ENCODE measurements at regions not wholly inside any gene's neighbourhood (a gene's known extent, or its start where the extent isn't known, plus 50 kb on each side); places are given as distances from the start of the nearest gene placed in this dataset.

DNA sequence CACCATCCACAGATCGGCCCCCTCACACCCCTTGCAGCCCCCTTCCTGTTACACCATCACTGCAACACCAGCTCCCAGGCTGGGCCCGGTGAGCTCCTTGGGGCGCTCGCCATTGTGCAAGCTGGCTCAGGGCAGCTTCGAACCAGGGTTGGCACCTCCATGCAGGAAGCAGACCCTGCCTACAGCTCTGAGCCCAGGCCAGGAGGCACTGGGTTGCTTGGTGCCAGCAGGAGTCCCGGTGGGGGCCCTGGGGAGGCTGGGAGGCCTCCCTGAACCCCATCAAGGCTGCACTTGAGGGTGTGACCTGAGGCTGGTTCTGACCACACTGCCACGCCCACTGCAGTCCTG, 417.1 kb downstream of the CTTN start:
- no peaks in the 10 kb centered on the region for H3K27me3 Mint-ChIP-seq
- no peak for DNase-seq
- no peaks in the 10 kb centered on the region for H3K9me3 Mint-ChIP-seq
- ChIA-PET POLR2A (no interaction called here), CTCF (interaction anchor here (1.2 kb wide), 1 partner anchor 18 kb away, joined by 3 read pairs; no protein-coding TSS in a partner anchor)
- H3K27ac Mint-ChIP-seq, result no peak overlapping the region
- no peaks in the 10 kb centered on the region for H3K36me3 Mint-ChIP-seq
- intact Hi-C loops (cut with micrococcal nuclease), result no loop called here
- no peaks in the 10 kb centered on the region for H3K4me1 Mint-ChIP-seq (ENCODE audit: low read depth)
- H3K4me3 Mint-ChIP-seq, result no peak overlapping the region

DNA sequence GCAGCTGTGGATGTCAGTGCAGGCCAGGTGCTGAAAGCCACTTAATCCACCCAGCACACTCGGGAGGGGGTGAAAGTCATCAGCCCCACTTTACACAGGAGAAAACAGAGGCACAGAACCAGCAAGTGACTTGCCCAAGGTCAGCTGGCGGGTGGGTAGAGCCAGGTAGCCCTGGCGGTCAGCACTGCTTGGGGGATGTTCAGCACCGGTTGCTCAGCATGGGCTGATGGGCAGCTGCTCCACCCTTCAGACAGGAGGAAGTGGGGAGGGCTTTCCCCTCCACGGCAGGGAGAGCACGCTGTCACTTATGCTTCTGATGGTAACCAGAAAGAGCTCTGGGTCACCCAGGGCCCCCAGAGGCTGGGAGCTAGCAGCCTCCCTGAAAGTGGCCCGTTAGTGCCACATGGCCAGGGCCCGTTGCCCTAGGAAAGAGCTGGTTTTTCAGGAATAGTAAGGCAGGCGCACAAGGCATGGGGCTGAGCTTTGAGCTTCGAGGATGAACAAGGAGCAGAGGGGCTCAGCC, 417.9 kb downstream of the CTTN start:
- Mint-ChIP-seq H3K27ac (no peak overlapping the region), H3K36me3 (no peaks in the 10 kb centered on the region), H3K4me3 (no peak overlapping the region), H3K9me3 (no peaks in the 10 kb centered on the region), H3K4me1 (ENCODE audit: low read depth) (no peaks in the 10 kb centered on the region), H3K27me3 (no peaks in the 10 kb centered on the region)
- CTCF ChIA-PET, result interaction anchor here (0.6 kb wide), 1 partner anchor 27 kb away, joined by 3 read pairs; no protein-coding TSS in a partner anchor
- no peak for DNase-seq
- POLR2A ChIA-PET, result no interaction called here
- intact Hi-C loops (cut with micrococcal nuclease), result no loop called here

DNA sequence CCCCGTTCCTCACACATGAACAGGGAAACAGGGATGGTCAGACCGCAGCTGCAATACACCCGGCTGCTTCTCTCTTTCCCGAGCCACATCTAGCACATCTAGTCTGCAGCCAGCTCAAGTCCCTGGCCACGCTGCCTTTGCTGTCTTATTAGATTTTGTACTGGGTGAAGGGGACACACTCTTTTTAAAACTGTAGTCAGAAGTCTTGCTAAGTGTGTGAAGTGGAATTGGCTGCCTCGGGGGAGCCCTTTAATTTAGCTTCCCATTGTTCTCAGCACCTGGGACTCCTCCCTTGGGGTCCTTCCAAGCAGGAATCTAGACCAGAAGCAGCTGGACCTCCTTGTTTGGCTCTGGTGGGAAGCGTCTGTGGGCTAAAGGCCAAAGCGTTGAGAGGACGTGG, 420.0 kb downstream of the CTTN start:
- CTCF ChIA-PET, result interaction anchor here (0.6 kb wide), 1 partner anchor 99 kb away, joined by 3 read pairs; no protein-coding TSS in a partner anchor
- POLR2A ChIA-PET, result no interaction called here
- DNase-seq, result no peak
- H3K4me1 Mint-ChIP-seq (ENCODE audit: low read depth), result no peaks in the 10 kb centered on the region
- H3K9me3 Mint-ChIP-seq, result no peaks in the 10 kb centered on the region
- intact Hi-C loops (cut with micrococcal nuclease), result no loop called here
- no peaks in the 10 kb centered on the region for H3K36me3 Mint-ChIP-seq
- no peak overlapping the region for H3K4me3 Mint-ChIP-seq
- H3K27ac Mint-ChIP-seq, result no peak overlapping the region
- H3K27me3 Mint-ChIP-seq, result peaks cover 2% of the 10 kb centered on the region

DNA sequence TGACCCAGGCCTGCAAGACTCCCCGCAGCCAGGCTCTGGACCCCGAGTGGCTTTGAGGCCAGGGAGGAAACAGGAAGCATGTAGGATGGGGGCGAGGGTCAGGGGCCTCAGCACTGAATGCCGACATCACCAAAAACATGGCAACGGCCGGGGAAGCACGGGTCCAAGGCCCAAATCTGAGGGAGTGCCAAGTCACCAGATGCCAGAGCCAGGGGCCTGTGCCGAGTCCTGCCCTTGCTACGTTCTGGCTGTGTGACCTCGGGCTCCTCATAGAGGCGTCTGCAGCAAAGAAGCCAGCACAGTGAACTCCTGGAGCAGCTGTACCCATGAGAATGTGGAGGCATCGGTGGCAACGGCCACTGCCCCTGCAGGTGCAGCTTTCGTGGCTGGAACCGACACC, 420.7 kb downstream of the CTTN start:
- CTCF ChIA-PET, result no interaction called here
- Mint-ChIP-seq H3K36me3 (no peaks in the 10 kb centered on the region), H3K9me3 (no peaks in the 10 kb centered on the region), H3K27me3 (peaks cover 8% of the 10 kb centered on the region), H3K27ac (no peak overlapping the region), H3K4me1 (ENCODE audit: low read depth) (no peaks in the 10 kb centered on the region), H3K4me3 (no peak overlapping the region)
- POLR2A ChIA-PET, result no interaction called here
- DNase-seq, result no peak
- intact Hi-C loops (cut with micrococcal nuclease), result no loop called here

DNA sequence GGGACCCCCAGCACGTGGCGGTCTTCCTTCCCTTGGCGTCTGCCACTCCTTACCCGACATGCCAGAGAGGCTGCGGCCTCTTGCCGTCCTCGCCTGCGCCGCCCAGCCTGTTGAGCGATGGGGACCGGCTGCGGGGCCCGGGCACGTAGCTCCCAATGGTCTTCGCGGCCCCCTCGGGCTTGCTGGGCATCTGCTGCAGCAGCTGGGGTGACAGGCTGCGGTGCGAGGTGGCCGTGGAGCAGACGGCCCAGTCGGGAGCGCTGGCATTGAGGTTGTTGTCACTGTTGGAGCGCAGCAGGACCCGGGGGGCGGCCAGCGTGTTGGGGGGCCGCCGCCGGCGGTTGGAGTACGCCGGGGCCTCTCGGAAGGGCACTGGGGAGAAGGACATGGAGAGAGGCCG, 422.0 kb downstream of the CTTN start:
- CTCF ChIA-PET, result no interaction called here
- no peak for DNase-seq
- no peak overlapping the region for H3K4me3 Mint-ChIP-seq
- no peaks in the 10 kb centered on the region for H3K9me3 Mint-ChIP-seq
- no peaks in the 10 kb centered on the region for H3K36me3 Mint-ChIP-seq
- POLR2A ChIA-PET, result no interaction called here
- H3K27ac Mint-ChIP-seq, result no peak overlapping the region
- intact Hi-C loops (cut with micrococcal nuclease), result no loop called here
- no peaks in the 10 kb centered on the region for H3K4me1 Mint-ChIP-seq (ENCODE audit: low read depth)
- H3K27me3 Mint-ChIP-seq, result peaks cover 8% of the 10 kb centered on the region

DNA sequence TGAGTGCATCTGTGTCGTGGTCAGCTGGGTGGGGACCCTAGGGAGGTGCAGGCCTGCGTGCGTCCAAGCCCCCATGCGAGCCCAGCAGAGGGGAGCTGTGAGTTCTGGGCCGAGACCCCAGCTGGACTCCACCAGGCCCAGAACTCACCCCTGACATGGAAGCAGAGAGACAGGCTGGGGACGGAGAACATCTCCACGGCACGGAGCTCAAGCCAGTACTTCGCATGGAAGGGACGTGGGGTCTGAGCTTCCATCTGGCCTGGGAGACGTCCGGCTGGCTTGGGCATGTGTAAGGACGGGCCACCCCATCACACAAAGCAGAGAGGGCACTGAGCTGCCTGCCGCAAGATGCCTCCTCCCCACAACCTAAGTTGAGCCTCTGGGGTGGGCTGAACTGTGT, 422.4 kb downstream of the CTTN start:
- ChIA-PET CTCF (no interaction called here), POLR2A (no interaction called here)
- no peak for DNase-seq
- intact Hi-C loops (cut with micrococcal nuclease), result no loop called here
- H3K27ac Mint-ChIP-seq, result no peak overlapping the region
- H3K27me3 Mint-ChIP-seq, result peaks cover 8% of the 10 kb centered on the region
- no peak overlapping the region for H3K4me3 Mint-ChIP-seq
- H3K4me1 Mint-ChIP-seq (ENCODE audit: low read depth), result no peaks in the 10 kb centered on the region
- no peaks in the 10 kb centered on the region for H3K36me3 Mint-ChIP-seq
- no peaks in the 10 kb centered on the region for H3K9me3 Mint-ChIP-seq

DNA sequence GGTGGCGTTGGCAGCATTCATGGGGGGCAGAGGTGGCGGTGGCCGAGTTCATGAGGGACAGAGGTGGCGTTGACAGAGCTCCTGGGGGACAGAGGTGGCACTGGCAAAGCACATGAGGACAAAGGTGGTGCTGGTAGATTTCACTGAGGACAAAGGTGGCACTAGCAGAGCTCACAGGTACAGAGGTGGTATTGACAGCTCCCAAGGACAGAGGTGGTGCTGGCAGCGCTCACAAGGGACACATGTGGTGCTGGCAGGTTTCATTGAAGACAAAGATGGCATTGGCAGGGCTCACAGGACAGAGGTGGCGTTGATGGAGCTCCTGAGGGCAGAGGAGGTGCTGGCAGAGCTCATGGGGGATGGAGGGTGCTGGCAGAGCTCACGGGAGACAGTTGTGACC, 425.4 kb downstream of the CTTN start:
- CTCF ChIA-PET, result no interaction called here
- DNase-seq, result no peak
- intact Hi-C loops (cut with micrococcal nuclease), result no loop called here
- Mint-ChIP-seq H3K27ac (no peak overlapping the region), H3K36me3 (no peaks in the 10 kb centered on the region), H3K4me3 (no peak overlapping the region), H3K27me3 (peaks cover 23% of the 10 kb centered on the region), H3K9me3 (no peaks in the 10 kb centered on the region), H3K4me1 (ENCODE audit: low read depth) (no peaks in the 10 kb centered on the region)
- POLR2A ChIA-PET, result no interaction called here

DNA sequence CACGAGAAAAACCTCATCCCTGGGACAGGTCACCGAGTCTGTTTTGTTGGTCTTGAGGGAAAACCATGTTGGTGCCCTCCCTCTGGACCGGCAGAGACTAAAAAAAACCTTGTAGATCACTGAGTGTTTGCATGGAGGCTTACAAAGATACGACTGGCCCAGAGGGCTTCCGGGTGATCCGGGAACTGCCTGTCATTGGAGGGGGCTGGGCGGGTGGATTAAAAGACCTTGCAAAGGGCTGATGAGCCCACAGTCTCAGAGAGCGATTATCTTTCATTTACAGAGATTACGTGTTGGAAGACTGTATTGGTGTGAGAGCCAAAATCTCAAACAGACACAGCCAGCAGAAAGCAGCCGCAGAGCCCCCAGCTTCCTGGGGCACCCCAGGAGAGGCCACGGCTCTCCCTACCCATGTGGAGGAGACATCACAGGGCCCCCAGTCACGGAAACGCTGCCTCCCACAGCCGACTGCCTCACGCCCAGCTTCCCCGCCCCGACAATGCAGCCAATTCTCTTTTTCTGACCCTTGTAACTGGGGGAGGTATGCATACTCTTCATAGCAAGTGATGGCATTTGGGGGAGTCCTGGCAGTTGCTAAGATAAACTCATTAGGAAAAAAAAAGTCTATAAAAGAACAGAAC, 426.4 kb downstream of the CTTN start:
- H3K9me3 Mint-ChIP-seq, result no peaks in the 10 kb centered on the region
- peaks cover 23% of the 10 kb centered on the region for H3K27me3 Mint-ChIP-seq
- POLR2A ChIA-PET, result no interaction called here
- intact Hi-C loops (cut with micrococcal nuclease), result no loop called here
- no peak for DNase-seq
- H3K36me3 Mint-ChIP-seq, result no peaks in the 10 kb centered on the region
- H3K4me1 Mint-ChIP-seq (ENCODE audit: low read depth), result no peaks in the 10 kb centered on the region
- CTCF ChIA-PET, result no interaction called here
- no peak overlapping the region for H3K27ac Mint-ChIP-seq
- H3K4me3 Mint-ChIP-seq, result no peak overlapping the region

DNA sequence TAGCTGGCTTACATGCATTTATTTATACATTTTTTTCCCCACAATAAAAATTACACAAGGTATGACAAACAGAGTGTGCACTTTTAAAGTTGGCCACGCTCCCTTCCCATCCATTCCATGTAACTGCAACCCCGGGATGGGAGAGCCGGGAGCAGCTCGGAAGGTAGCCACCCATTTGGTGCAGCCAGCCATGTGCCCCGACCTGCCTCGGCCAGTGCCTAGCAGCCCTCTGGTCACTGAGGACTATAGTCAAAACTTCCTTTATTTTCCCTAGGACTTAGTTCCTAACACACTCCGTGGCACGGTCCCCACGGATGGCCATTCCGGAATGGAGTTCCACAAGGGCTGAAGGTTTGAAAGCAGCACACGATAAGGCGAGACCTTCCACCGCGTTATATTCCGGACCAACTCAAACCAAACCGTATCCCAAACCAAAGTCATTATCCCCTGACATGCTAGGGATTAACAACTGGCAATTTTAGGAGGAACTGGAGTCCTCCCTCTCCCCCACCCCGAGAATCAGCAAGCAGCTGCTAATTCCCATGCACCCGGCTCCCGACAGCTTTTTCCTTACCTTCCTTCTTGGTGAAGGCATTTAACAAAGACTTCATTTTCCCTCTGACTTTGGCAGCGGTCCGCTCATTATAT, 426.4 kb downstream of the SHANK2 start:
- DNase-seq, result no peak
- intact Hi-C loops (cut with micrococcal nuclease), result no loop called here
- H3K9me3 Mint-ChIP-seq, result no peaks in the 10 kb centered on the region
- no peak overlapping the region for H3K27ac Mint-ChIP-seq
- POLR2A ChIA-PET, result no interaction called here
- CTCF ChIA-PET, result interaction anchor here (1.2 kb wide), 1 partner anchor 25 kb away, joined by 4 read pairs; no protein-coding TSS in a partner anchor
- no peak overlapping the region for H3K4me3 Mint-ChIP-seq
- H3K36me3 Mint-ChIP-seq, result no peaks in the 10 kb centered on the region
- H3K4me1 Mint-ChIP-seq (ENCODE audit: low read depth), result no peaks in the 10 kb centered on the region
- H3K27me3 Mint-ChIP-seq, result peaks cover 23% of the 10 kb centered on the region

DNA sequence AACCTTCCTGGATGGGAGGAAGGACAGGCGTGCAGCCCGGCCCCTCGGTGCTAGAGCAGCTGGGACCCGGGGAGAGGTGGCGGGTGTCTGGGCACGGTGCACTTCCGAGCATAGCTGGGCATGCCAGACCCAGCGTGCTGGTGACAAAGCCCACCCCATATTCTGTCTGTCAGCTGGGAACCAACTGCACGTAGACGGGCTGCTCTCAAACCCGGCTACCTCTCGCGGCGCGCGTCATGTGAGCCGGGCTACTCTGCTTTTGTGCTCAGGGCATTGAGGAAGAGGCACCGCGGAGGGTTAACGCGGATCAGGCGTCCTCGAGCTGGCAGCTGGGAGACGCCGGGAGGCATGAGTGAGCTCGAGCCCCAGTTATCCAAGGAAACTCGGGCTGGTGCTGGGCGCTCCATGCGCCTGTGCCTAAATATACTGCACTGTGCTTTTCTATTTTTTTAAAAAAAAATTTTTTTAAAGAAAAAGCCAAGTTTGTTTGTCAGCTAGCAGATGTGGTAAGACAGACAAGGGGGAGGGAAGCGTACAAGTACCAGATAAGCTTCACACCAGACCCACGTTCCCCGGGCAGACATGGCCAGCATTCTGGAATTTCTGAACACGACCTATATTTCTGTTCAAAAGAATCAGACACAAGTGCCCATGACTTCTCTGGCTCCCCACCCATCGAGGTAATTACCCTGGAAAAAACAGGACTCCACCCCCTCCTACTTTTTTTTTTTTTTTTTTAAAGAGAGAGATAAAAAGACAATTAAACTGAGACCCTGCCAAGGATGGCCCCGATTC, 425.6 kb downstream of the SHANK2 start:
- H3K4me3 Mint-ChIP-seq, result no peak overlapping the region
- intact Hi-C loops (cut with micrococcal nuclease), result no loop called here
- H3K9me3 Mint-ChIP-seq, result no peaks in the 10 kb centered on the region
- H3K27me3 Mint-ChIP-seq, result peaks cover 23% of the 10 kb centered on the region
- no peak for DNase-seq
- H3K36me3 Mint-ChIP-seq, result no peaks in the 10 kb centered on the region
- CTCF ChIA-PET, result interaction anchor here (1.2 kb wide), 1 partner anchor 24 kb away, joined by 4 read pairs; no protein-coding TSS in a partner anchor
- POLR2A ChIA-PET, result no interaction called here
- no peak overlapping the region for H3K27ac Mint-ChIP-seq
- no peaks in the 10 kb centered on the region for H3K4me1 Mint-ChIP-seq (ENCODE audit: low read depth)

DNA sequence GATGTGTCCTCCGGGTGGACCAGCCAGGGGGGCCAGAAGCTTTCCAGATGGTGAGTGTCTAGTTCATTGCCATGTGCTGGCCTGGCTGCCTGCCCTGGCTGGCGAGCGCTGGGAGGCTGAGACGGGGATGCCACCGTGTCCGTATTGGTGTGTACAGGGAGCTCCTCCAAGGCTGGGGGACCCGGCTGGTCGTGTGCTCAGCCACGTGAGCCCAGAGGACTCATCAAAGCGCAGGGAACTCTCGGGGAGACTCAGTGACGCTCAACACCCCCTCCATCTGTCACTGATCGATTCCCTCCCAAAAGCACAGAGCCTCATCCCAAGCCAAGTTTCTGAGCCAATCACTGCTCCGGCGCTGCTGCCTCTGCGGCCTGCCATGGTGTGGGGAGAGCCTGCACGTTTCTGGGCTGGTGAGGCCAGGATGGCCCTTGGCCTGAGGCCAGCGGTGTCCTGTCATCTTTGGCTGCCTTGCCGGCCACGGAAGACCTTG, 423.7 kb downstream of the SHANK2 start:
- DNase-seq, result no peak
- no peaks in the 10 kb centered on the region for H3K9me3 Mint-ChIP-seq
- CTCF ChIA-PET, result no interaction called here
- no peak overlapping the region for H3K27ac Mint-ChIP-seq
- H3K36me3 Mint-ChIP-seq, result no peaks in the 10 kb centered on the region
- peaks cover 20% of the 10 kb centered on the region for H3K27me3 Mint-ChIP-seq
- H3K4me3 Mint-ChIP-seq, result no peak overlapping the region
- POLR2A ChIA-PET, result no interaction called here
- H3K4me1 Mint-ChIP-seq (ENCODE audit: low read depth), result no peaks in the 10 kb centered on the region
- intact Hi-C loops (cut with micrococcal nuclease), result no loop called here

DNA sequence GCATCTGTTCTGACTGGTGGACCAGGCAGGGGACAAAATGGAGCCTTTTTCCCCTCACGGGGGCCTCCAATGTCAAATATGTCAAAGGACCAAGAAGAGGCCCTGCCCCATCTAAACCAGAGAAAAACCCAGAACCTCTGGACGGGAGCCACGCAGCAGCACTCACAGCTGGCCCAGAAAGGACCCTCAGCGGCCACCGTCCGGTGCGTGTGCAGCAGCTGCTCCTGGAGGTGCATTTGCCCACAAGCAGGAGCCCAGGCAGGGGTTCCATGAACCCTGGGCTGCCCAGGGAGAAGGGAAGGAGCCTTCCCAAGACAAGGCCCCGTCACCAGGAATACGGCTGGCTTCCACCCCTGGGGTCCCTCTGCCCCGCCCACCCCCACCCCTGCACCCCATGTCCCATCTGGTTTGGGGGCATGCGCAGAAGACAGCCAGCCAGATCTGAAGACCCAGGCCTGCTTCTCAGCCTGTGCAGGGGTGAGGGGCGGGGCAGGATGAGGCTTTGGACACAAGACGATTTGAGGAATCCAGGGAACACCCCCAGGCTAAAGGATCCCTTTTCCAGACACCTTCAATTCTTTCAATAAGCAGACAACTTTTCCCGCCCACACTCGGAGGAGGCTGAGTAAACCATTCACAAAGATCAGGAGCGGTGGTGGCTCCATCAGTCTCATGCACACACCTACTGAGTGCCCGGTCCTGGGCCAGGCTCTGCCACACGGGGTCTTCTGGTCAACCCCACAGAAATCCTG, 423.1 kb downstream of the SHANK2 start:
- peaks cover 17% of the 10 kb centered on the region for H3K27me3 Mint-ChIP-seq
- ChIA-PET CTCF (no interaction called here), POLR2A (no interaction called here)
- no peak for DNase-seq
- H3K27ac Mint-ChIP-seq, result no peak overlapping the region
- H3K36me3 Mint-ChIP-seq, result no peaks in the 10 kb centered on the region
- no peaks in the 10 kb centered on the region for H3K9me3 Mint-ChIP-seq
- intact Hi-C loops (cut with micrococcal nuclease), result no loop called here
- no peak overlapping the region for H3K4me3 Mint-ChIP-seq
- H3K4me1 Mint-ChIP-seq (ENCODE audit: low read depth), result no peaks in the 10 kb centered on the region
